ENCODE measurements at regions not wholly inside any gene's neighbourhood (a gene's known extent, or its start where the extent isn't known, plus 50 kb on each side); places are given as distances from the start of the nearest gene placed in this dataset.

DNA sequence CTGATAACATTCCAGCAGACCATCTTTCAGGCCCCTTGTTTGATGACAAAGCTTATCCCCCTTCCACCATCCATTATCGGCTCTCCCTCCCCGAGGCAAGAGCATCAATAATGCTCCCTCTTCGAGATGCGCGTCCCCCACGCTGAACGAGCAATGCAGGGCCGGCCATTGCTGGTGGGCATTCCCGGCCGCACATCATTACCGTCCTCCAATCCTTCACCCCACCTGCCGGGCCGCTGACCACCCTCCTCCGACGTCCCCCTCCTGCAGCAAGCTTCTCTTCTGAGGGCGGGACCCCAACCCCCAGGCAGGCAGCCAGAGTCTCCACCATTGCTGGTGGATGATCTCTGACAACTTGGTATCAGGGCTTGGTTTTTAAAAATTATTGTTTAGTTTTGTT is 208.6 kb downstream of the SMAD2 start:
- TF ChIP-seq, protein P1, sequence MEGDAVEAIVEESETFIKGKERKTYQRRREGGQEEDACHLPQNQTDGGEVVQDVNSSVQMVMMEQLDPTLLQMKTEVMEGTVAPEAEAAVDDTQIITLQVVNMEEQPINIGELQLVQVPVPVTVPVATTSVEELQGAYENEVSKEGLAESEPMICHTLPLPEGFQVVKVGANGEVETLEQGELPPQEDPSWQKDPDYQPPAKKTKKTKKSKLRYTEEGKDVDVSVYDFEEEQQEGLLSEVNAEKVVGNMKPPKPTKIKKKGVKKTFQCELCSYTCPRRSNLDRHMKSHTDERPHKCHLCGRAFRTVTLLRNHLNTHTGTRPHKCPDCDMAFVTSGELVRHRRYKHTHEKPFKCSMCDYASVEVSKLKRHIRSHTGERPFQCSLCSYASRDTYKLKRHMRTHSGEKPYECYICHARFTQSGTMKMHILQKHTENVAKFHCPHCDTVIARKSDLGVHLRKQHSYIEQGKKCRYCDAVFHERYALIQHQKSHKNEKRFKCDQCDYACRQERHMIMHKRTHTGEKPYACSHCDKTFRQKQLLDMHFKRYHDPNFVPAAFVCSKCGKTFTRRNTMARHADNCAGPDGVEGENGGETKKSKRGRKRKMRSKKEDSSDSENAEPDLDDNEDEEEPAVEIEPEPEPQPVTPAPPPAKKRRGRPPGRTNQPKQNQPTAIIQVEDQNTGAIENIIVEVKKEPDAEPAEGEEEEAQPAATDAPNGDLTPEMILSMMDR (conservative IDR thresholded peaks at IDR 0.05; ENCODE audit: control insufficient read depth, insufficient read depth, low read depth, low read length) = no peak
- no peak for DNase-seq (ENCODE audit: low read depth)
- H3K4me3 ChIP-seq (ENCODE audit: control insufficient read depth, low read depth, low read length) = no peak overlapping the region

DNA sequence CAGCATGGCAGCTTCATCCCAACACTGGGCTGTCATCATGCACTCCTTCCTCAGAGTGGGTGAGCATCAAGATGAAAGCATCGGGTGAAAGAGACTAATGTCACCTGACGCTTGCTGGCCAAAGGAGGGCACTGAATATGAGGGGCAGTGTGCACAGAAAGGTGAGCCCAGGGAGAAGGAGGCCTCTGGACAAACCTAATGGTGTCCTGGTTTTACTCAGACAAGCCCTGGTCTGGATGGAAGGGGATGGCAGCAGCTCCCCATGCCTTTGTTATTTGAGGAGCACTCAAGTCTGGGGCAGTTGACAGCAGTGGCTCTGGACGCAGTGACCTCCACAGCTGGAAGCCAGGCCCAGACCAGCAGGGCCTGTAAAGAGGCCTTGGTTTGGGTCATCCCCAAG is 209.7 kb downstream of the SMAD2 start:
- no peak for DNase-seq (ENCODE audit: low read depth)
- TF ChIP-seq, protein P1 (conservative IDR thresholded peaks at IDR 0.05; ENCODE audit: control insufficient read depth, insufficient read depth, low read depth, low read length) = no peak
- H3K4me3 ChIP-seq (ENCODE audit: control insufficient read depth, low read depth, low read length) = no peak overlapping the region

DNA sequence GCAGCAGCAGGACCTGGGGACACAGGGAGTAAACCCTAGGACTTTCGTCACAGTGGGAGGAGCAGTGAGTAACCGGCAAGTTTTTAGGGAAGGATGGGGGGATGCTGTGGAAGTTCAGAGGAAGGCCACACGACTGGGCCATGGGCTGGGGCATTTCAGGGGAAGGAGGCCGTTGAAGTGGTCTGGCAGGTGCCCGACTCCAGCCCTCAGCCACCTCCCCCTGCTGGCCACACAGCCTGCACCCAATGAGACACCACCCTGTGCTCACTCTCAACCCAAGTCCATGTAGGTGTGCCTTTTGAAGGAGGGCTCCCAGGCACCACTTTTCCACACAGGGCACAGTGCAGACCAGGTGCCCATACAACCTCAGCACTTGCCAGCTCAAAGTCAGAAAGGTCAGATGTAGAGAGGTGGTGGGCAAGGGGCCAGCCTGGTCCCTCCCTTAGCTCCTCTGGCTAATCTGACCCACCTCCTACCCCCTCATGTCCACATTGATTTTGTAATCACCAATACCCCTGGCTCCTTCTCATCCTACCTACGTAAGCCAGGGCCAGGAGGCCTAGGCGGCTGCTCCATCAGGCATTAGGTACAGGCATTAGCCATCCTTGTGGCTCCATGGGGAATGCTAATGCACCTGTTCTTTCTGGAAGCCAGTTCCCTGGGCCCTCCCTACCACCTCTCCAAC is 211.2 kb downstream of the SMAD2 start:
- DNase-seq (ENCODE audit: low read depth) = no peak
- H3K4me3 ChIP-seq (ENCODE audit: control insufficient read depth, low read depth, low read length) = no peak overlapping the region
- TF ChIP-seq, protein P1 (conservative IDR thresholded peaks at IDR 0.05; ENCODE audit: control insufficient read depth, insufficient read depth, low read depth, low read length) = no peak

DNA sequence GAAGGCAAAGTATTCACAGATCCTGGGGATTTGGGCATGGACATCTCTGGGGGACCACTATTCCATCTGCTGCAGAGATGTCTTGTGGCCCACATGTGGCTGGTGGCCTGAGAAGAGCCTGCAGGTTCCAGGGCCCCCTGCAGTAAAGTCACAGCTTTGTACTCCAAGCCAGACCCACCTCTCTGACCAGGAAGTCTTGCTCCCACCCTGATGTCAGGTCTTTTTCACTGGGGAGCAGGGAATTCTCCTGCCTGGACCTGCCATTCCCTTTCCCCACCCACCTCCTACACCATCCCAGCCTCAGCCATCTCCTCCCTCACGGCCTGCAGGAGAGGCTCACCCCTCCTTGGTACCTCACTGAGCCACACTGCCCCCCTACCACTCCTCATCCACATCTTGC is 211.8 kb downstream of the SMAD2 start:
- TF ChIP-seq, protein P1 (conservative IDR thresholded peaks at IDR 0.05; ENCODE audit: control insufficient read depth, insufficient read depth, low read depth, low read length) = no peak
- H3K4me3 ChIP-seq (ENCODE audit: control insufficient read depth, low read depth, low read length) = no peak overlapping the region
- no peak for DNase-seq (ENCODE audit: low read depth)

DNA sequence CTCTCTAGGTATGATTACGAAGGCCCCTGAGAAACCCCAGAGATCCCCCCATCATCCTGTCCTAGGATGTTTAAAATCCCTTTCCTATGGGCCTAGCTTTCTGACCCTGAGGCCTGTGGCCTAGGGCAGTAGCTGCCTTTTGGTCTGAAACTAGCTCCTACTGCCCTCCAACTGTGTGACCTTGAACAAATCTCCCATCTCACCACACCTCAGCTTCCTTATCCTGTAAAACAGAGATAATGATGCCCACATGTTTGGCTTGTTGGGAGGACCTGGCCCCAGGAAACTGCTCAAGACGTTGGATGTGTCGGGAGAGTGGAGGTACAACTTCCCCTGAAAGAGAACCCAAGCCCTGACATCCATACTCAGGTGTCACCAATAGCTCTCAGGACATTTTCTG is 213.2 kb downstream of the SMAD2 start:
- DNase-seq (ENCODE audit: low read depth) = no peak

DNA sequence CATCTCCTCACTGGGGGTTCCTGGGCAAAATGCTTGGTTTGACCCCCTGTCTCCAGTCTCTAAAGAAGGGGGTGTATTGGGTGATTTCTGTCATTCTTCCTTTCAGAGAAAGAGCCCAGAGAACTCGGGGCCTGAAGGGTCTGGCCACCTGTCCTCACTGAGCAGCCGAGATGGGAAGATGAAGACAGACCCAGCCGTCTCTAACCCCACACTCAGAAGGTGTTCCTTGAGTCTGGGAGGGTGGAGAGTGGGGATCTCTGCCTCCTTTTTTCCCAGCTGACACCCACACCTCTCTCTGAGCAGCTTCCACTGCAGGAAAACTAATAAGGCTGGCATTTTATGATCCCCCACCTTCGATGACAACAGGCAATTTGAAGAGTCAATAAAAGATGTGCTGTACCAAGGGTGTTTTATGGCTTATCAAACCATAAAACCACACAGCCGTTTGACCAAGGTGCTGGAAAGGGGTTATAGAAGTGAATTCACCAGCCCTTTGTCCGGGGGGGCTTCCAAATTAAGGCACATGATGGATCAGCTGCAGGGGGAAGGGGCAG is 213.8 kb downstream of the SMAD2 start:
- no peak for DNase-seq (ENCODE audit: low read depth)
- no peak overlapping the region for H3K4me3 ChIP-seq (ENCODE audit: control insufficient read depth, low read depth, low read length)
- TF ChIP-seq, protein P1 (conservative IDR thresholded peaks at IDR 0.05; ENCODE audit: control insufficient read depth, insufficient read depth, low read depth, low read length) = no peak

More for the DNA sequence above, 213.2 kb downstream of the SMAD2 start:
- TF ChIP-seq, protein P1 (conservative IDR thresholded peaks at IDR 0.05; ENCODE audit: control insufficient read depth, insufficient read depth, low read depth, low read length) = no peak
- H3K4me3 ChIP-seq (ENCODE audit: control insufficient read depth, low read depth, low read length) = no peak overlapping the region
